ENCODE measurements at regions not wholly inside any gene's neighbourhood (a gene's known extent, or its start where the extent isn't known, plus 50 kb on each side); places are given as distances from the start of the nearest gene placed in this dataset.
A peak's percentile ranks its signal among the peaks of the same experiment; 100 is the strongest.

DNA sequence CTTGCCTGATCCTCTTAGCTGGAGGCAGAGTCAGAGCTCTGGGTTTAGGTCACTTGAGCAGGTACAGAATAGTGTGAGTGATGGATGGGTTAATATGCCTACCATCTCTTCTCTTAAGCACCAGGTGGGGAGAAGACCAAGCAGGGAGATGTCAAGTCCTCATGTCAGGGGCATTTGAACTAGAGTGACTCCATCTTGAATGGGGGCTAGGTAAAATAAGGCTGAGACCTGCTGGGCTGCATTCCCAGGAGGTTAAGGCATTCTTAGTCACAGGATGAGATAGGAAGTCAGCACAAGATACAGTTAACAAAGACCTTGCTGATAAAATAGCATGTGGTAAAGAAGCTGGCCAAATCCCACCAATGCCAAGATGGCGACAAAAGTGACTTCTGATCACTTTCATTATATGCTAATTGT lies 77.4 kb upstream of the BTG3 start (continued):
- TF ChIP-seq, protein P1, sequence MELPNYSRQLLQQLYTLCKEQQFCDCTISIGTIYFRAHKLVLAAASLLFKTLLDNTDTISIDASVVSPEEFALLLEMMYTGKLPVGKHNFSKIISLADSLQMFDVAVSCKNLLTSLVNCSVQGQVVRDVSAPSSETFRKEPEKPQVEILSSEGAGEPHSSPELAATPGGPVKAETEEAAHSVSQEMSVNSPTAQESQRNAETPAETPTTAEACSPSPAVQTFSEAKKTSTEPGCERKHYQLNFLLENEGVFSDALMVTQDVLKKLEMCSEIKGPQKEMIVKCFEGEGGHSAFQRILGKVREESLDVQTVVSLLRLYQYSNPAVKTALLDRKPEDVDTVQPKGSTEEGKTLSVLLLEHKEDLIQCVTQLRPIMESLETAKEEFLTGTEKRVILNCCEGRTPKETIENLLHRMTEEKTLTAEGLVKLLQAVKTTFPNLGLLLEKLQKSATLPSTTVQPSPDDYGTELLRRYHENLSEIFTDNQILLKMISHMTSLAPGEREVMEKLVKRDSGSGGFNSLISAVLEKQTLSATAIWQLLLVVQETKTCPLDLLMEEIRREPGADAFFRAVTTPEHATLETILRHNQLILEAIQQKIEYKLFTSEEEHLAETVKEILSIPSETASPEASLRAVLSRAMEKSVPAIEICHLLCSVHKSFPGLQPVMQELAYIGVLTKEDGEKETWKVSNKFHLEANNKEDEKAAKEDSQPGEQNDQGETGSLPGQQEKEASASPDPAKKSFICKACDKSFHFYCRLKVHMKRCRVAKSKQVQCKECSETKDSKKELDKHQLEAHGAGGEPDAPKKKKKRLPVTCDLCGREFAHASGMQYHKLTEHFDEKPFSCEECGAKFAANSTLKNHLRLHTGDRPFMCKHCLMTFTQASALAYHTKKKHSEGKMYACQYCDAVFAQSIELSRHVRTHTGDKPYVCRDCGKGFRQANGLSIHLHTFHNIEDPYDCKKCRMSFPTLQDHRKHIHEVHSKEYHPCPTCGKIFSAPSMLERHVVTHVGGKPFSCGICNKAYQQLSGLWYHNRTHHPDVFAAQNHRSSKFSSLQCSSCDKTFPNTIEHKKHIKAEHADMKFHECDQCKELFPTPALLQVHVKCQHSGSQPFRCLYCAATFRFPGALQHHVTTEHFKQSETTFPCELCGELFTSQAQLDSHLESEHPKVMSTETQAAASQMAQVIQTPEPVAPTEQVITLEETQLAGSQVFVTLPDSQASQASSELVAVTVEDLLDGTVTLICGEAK (IDR thresholded peaks at IDR 0.05), result no peak
- TF ChIP-seq, protein P1 (CRISPR knock-in tag; IDR thresholded peaks at IDR 0.05), result no peak
- TF ChIP-seq BCOR (IDR thresholded peaks at IDR 0.05), result no peak
- no peak for TF ChIP-seq NR1H2 (CRISPR knock-in tag; IDR thresholded peaks at IDR 0.05)
- no peak for TF ChIP-seq NFRKB (IDR thresholded peaks at IDR 0.05; ENCODE audit: low read depth)
- no peak for TF ChIP-seq BRCA1 (IDR thresholded peaks at IDR 0.05)
- TF ChIP-seq BRCA1 (CRISPR knock-in tag; IDR thresholded peaks at IDR 0.05), result no peak
- TF ChIP-seq, protein P2, sequence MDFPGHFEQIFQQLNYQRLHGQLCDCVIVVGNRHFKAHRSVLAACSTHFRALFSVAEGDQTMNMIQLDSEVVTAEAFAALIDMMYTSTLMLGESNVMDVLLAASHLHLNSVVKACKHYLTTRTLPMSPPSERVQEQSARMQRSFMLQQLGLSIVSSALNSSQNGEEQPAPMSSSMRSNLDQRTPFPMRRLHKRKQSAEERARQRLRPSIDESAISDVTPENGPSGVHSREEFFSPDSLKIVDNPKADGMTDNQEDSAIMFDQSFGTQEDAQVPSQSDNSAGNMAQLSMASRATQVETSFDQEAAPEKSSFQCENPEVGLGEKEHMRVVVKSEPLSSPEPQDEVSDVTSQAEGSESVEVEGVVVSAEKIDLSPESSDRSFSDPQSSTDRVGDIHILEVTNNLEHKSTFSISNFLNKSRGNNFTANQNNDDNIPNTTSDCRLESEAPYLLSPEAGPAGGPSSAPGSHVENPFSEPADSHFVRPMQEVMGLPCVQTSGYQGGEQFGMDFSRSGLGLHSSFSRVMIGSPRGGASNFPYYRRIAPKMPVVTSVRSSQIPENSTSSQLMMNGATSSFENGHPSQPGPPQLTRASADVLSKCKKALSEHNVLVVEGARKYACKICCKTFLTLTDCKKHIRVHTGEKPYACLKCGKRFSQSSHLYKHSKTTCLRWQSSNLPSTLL (IDR thresholded peaks at IDR 0.05), result no peak
- no peak for TF ChIP-seq RAD51 (IDR thresholded peaks at IDR 0.05; ENCODE audit: borderline replicate concordance, low read depth)
- TF ChIP-seq RUNX1 (IDR thresholded peaks at IDR 0.05; ENCODE audit: low read depth), result no peak
- peak; percentile 71; the same call in 1 of the 2 replicates for TF ChIP-seq ZNF311 (CRISPR knock-in tag; IDR thresholded peaks at IDR 0.05)
- no peak for TF ChIP-seq MXI1 (IDR thresholded peaks at IDR 0.05; ENCODE audit: low read depth, low read length)
- TF ChIP-seq NELFE (IDR thresholded peaks at IDR 0.05; ENCODE audit: insufficient read depth, insufficient read length), result no peak
- TF ChIP-seq ZNF445 (CRISPR knock-in tag; IDR thresholded peaks at IDR 0.05; ENCODE audit: low read depth), result no peak
- TF ChIP-seq HNRNPLL (IDR thresholded peaks at IDR 0.05; ENCODE audit: low read depth, low read length, poor library complexity, severe bottlenecking), result no peak
- TF ChIP-seq ASH1L (IDR thresholded peaks at IDR 0.05; ENCODE audit: borderline replicate concordance, low read depth, partially characterized antibody), result no peak
- peak in 1 of 2 experiments; percentile 79; a peak in 2 of 4 replicates for TF ChIP-seq MAZ (CRISPR knock-in tag; conservative IDR thresholded peaks at IDR 0.05 in 1 of 2, IDR thresholded peaks at IDR 0.05 in 1 of 2)
- TF ChIP-seq, protein P3, sequence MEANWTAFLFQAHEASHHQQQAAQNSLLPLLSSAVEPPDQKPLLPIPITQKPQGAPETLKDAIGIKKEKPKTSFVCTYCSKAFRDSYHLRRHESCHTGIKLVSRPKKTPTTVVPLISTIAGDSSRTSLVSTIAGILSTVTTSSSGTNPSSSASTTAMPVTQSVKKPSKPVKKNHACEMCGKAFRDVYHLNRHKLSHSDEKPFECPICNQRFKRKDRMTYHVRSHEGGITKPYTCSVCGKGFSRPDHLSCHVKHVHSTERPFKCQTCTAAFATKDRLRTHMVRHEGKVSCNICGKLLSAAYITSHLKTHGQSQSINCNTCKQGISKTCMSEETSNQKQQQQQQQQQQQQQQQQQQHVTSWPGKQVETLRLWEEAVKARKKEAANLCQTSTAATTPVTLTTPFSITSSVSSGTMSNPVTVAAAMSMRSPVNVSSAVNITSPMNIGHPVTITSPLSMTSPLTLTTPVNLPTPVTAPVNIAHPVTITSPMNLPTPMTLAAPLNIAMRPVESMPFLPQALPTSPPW (CRISPR knock-in tag; IDR thresholded peaks at IDR 0.05), result 0 out of 2 replicates have a peak, but pooled peaks have one; percentile 3
- no peak for TF ChIP-seq POLR2A (conservative IDR thresholded peaks at IDR 0.05)
